ENCODE measurements at regions not wholly inside any gene's neighbourhood (a gene's known extent, or its start where the extent isn't known, plus 50 kb on each side); places are given as distances from the start of the nearest gene placed in this dataset.

GRCh38 chr1:84090447-84091245 lies 53.4 kb upstream of the PRKACB start:
- no peak for DNase-seq
- Histone ChIP-seq H3K9me3 (replicated peaks in 1 of 3) (no peaks in the 10 kb centered on the region), H3K4me3 (no peak overlapping the region), H3K4me1 (replicated peaks in 1 of 2) (no peaks in the 10 kb centered on the region), H3K27ac (no peak overlapping the region), H3K27me3 (no peaks in the 10 kb centered on the region), H3K36me3 (replicated peaks in 1 of 2) (no peaks in the 10 kb centered on the region)
- TF ChIP-seq CTCF (IDR thresholded peaks at IDR 0.05) (no peak), POLR2A (IDR thresholded peaks at IDR 0.05) (no peak)
- intact Hi-C loops (cut with DNase I), result no loop called here
- 70 to 71% (median 70%) methylated on average over 3 of the region's 3 CpGs for WGBS, 4 donors

- intact Hi-C loops (cut with DNase I), result no loop called here
- Histone ChIP-seq H3K4me1 (replicated peaks in 1 of 2) (no peaks in the 10 kb centered on the region), H3K27me3 (no peaks in the 10 kb centered on the region), H3K36me3 (replicated peaks in 1 of 2) (no peaks in the 10 kb centered on the region), H3K4me3 (no peak overlapping the region), H3K9me3 (replicated peaks in 1 of 3) (no peaks in the 10 kb centered on the region), H3K27ac (no peak overlapping the region)
- no peak for DNase-seq
- TF ChIP-seq CTCF (IDR thresholded peaks at IDR 0.05), result no peak
- no peak for TF ChIP-seq POLR2A (IDR thresholded peaks at IDR 0.05)
These were observed 54.2 kb upstream of the PRKACB start for GRCh38 chr1:84089867-84090266.

GRCh38 chr1:84089465-84089864 lies 54.6 kb upstream of the PRKACB start:
- TF ChIP-seq CTCF (IDR thresholded peaks at IDR 0.05) (no peak), POLR2A (IDR thresholded peaks at IDR 0.05) (no peak)
- Histone ChIP-seq H3K27me3 (no peaks in the 10 kb centered on the region), H3K9me3 (replicated peaks in 1 of 3) (no peaks in the 10 kb centered on the region), H3K4me1 (replicated peaks in 1 of 2) (no peaks in the 10 kb centered on the region), H3K36me3 (replicated peaks in 1 of 2) (no peaks in the 10 kb centered on the region), H3K27ac (no peak overlapping the region), H3K4me3 (no peak overlapping the region)
- no peak for DNase-seq
- intact Hi-C loops (cut with DNase I), result no loop called here

GRCh38 chr1:84086616-84087015 lies 57.5 kb upstream of the PRKACB start:
- intact Hi-C loops (cut with DNase I), result no loop called here
- H3K27me3 ChIP-seq, result no peaks in the 10 kb centered on the region
- peaks cover 0 to 8% of the 10 kb centered on the region in 2 donors for H3K4me1 ChIP-seq (replicated peaks in 1 of 2)
- no peaks in the 10 kb centered on the region for H3K9me3 ChIP-seq (replicated peaks in 1 of 3)
- H3K4me3 ChIP-seq, result no peak overlapping the region
- 83 to 93% (median 89%) methylated on average over 2 to 3 of the region's 3 CpGs for WGBS, 4 donors
- no peak for TF ChIP-seq CTCF (IDR thresholded peaks at IDR 0.05)
- TF ChIP-seq POLR2A (IDR thresholded peaks at IDR 0.05), result no peak
- no peak overlapping the region for H3K27ac ChIP-seq
- no peaks in the 10 kb centered on the region for H3K36me3 ChIP-seq (replicated peaks in 1 of 2)
- DNase-seq, result no peak

Measured in adrenal gland (tissue), 9 donors.